NCI-H1092 (cell line): ENCODE measurements at regions not wholly inside any gene's neighbourhood (a gene's known extent, or its start where the extent isn't known, plus 50 kb on each side); places are given as distances from the start of the nearest gene placed in this dataset.
"Not testable (repeated sequence)": the region's sequence is repeated elsewhere in the genome, so short reads cannot be mapped to it uniquely, and the experiment has no call there.

Experiments
- DNase-seq: peaks from one replicate; lab custom pipeline; 2025; lab: John Stamatoyannopoulos, UW

DNA sequence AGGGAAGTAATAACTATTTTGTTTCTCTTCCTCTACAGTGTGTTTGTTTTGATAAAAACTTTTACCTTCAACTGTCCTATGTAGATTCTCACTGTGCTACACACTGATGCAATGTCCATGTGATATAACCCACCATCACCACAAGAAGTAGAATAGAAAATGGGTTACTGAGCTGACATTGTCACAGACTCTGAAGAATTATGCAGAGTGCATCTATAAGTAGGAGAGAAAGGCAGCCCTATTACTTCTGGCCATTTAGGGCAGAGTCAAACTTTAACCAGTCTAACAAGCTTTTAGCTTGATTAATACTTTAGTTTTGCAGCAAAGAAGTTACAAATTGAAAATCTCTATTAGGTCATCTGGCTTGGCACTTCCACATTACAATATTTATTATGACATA, 354.0 kb upstream of the CDH8 start:
- DNase-seq = no peak

DNA sequence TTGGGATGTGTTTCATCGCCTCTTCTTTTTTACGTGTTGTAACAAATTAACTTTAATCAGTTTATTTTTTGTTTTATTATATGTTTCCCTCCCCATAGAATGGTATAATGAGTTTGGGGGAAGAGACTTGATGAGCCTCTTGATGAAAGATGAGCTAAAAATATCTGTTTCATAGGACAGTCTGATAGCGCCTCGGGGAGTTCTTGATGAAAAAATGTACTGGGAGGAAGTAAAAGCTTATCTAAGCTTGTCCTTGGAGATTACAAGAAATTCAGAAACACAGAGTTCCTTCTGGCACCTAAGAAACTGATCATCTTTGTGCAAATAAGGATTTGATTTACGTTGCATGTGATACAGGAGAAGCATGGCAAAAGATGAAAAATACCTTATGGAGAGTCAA, 350.2 kb upstream of the CDH8 start:
- no peak for DNase-seq

DNA sequence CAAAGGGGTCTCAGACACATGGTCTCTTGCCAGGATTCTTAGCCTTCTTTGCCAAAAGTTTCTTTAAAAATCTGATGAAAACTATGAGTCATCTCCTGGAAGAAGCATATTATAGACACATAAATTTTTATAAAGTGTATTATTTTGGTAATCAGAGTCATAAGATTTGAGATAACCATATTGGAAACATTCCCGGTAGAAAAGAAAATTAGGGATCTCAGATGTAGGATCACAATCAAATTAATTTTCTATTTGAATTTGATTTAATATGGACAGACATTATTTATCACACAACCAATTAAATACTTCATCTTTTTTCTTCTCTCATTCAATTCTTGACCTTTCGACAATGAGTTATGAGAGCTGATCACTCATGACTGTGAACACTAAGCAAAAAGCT, 347.7 kb upstream of the CDH8 start:
- no peak for DNase-seq

DNA sequence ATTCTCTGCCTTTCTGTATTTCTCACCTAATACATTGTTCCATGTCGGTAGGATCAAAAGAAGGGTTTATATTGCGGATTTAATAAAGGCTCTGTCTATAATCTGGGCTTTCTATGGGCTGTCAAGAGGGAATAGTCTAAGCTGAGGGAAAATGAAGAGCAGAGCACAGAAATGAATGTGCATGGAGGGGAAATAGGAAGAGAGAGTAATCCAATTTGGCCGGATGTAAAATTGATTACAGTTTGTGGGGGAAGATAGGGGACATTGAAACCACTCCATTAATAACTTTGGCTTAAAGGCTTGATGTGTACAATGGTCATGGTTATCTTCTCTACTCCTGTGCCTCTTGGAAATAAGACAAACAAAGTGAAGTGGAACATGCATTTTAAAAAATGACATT, 334.2 kb upstream of the CDH8 start:
- DNase-seq = no peak

DNA sequence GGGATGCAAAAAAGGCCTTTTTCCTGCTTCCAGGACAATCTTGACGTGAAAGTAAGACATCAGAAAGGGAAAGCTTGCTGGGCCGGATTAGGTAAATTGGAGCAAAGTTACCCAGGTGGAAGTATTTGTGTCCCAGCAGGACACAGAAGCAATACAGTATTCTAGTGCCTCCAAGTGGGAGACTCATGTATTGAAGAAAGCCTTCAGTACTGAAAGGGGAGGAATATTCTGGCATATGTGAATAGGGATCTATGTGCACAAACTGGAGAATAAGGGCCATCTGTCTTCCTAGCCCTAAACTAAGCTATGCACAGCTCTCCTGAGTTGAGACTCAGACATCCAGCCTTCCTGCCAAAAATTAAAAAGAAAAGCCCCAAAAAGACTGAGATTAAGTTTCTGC, 327.3 kb upstream of the CDH8 start:
- DNase-seq = no peak

DNA sequence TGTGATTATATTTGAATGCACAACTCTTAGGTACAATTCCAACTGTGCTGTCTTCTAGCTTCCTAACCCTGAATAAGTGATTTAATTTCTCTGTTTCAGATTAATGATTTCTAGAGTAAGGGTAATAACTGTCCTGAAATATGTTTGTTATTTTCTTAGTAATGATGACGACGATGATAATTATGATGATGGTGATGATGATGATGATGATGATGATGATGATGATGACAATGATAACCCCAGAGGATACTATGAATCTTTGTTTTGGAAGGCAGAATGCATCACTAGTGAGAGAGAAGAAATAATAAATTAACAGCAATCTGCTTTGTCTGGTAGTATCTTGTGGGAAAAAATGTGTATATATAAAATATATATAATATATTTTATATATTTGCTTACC, 317.1 kb upstream of the CDH8 start:
- DNase-seq = no peak

DNA sequence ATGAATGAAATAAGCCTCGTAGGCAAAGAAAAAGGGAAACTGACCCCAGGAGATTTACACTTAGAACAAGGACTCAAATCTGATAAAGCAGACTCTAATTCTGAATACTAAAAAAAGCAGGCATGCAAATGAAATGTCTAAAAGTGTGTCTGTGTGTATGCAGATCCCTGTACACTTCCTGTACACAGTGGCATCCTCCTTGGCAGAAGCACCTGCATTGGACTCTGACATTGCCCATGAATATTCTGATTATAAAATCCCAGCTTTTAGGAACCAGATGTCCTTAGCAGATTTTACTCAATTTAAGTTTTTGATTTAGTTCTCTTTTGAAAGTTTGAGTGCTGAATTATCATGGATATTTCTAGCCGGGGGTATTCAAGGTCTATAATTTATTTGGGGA, 306.0 kb upstream of the CDH8 start:
- DNase-seq = no peak

DNA sequence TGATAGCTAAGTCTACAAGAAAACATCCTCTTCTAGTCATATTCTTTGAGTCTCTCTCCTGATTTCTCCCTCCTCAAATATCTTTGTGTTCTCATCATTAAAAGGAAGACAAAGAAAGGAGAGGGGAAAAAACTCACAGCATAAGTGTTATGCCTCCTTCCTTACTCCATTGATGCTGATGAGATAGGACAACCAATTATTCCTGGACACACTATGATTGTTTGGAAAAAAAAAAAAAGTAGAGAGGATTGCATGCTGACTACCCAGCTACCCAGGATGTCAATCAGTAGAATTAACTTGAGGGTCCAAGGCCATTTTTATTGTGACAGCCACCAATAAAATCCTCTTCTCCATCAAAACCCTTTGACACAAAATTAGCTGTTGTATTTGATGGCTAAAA, 299.1 kb upstream of the CDH8 start:
- no peak for DNase-seq

DNA sequence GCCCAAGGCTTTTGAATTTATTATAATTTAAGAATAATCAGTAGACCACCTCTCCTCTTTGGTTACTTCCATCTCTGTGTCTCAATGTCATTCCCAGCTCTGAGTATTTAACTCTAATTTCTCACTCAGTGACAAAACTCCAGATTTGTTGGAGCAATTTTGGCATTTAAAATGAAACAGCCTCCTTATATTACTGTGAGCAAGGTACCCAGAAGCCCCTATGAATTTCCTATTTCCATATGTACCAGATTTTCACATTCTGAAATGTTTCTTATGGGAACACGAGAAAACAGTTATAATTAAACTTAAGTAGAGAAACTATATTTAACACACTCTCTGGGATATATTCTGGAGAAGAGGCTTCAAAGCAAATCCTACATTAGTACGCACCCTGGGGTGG, 285.4 kb upstream of the CDH8 start:
- DNase-seq = no peak

DNA sequence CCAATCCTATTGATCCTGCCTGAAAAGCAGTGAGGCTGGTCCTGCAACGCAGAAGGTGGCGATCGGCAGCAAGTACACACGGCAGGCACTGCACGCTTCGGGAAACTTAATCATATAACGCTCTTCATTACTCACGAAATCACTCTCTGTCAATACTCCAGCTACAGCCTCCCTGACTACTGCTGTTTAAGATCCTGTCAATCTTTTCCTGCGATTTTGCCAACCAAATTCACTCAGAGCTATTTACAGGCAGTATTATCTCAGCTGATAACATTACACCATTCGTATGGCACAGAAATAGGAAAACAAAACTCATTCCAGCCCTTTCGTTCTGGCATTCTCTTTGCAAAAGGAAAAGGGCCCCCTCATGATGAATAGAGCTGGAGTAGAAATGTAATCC, 262.4 kb upstream of the CDH8 start:
- no peak for DNase-seq

DNA sequence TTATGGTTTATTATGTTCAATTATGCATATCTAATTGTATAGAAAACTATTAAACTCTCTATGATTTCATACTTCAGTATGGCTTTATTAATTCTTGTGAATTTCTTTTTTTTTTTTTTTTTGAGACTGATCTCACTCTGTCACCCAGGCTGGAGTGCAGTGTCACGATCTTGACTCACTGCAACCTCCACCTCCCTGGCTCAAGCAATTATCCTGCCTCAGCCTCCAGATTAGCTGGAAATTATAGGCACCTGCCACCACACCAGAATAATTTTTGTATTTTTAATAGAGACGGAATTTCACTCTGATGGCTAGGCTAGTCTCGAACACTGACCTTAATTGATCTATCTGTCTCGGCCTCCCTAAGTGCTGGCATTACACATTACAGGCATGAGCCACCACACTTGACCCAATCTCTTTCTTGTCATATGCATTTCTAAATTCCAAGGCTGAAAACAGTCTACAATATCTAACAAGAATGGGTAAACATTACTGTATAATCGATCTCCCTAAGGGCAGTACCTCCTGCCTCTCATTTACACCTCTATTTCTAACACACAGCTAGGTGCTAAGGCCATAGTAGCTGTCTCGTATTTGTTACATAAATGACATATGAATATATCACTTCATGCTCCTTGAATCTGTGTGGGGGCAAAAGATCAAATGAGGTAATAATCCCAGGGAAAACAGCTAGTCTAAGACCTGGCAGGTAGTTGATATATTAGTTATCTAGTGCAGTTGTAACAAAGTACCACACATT, 258.2 kb upstream of the CDH8 start:
- no peak for DNase-seq

DNA sequence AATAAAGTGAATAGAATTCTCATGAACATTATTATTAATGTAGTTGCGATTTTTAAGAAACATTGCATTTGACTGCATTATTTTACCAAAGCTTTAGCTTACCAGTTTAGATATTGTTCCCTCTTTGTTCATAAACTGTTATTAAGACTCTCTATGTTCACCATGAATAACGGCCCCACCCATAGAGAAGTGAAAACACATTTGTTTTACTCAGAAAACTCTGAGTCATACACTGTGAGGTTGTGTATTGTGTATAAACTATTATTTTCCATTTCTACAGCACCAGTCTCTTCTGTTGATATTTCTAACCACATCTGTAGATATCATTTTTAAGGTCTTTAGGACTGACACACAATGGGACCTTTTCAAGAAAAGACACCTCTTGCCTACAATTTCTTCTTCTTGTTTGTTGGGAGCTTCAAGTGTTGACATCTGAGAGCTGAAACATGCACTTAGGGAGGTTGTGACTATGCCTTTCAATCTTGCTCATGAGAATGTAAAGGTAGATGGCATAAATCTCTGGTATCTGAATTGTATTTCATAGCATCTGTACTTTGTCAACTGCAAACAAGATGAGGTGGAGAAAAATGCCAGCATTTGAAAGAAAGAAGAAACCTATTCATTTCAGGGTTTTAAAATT, 252.9 kb upstream of the CDH8 start:
- no peak for DNase-seq

DNA sequence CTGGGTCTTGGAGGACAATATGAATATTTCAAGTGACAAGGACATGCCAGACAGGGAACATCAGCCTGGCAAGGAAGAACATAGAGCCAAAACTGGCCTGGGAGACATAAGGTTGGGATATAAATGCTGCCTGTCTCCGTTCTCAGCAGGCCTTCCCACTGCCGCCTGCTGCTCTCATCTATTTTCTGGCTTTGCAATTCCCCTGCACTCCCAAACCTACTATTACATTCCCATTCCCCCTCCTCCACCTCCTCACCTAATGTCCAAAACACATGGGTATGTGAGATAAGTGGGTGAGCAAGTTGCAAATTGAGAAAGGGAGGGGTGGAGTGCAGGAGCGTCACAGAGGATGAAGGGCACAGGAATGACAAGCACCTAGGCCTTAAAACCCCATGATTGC, 244.3 kb upstream of the CDH8 start:
- DNase-seq = no peak

DNA sequence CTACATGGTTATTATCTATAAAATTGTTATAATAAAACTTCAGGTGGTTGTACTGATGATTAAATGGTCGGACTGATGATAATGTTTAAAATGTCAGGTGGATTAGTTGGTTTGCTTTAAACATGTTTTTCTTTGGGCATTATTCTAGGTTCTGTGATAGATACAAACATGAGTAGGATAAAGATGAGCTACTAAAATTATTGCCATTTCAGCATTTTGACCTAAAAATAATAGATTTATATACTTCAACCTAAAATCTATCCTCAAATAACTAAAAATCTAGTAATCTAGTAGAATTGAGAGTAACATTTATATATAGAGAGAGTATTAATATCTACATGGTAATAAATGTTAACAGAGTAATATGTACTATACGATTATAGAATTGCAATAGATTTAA, 241.7 kb upstream of the CDH8 start:
- DNase-seq = no peak

DNA sequence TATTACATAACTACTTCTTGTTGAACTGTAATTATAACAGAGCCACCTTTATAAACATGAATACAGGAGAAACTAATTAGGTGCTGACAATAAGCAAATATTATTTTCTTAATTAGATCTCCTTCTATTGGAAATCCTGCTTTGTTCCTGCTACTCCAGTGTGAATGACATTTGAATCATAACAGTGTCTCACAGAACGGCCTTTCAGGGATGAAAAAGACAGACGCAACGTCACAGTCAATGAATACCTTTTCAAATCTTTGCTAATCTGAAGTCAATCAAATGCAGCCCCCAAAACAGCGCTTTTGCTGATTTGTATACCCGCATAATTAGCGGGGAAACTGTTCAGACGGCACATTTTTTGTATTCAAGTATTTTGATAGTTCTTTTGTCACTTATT, 240.4 kb upstream of the CDH8 start:
- no peak for DNase-seq

DNA sequence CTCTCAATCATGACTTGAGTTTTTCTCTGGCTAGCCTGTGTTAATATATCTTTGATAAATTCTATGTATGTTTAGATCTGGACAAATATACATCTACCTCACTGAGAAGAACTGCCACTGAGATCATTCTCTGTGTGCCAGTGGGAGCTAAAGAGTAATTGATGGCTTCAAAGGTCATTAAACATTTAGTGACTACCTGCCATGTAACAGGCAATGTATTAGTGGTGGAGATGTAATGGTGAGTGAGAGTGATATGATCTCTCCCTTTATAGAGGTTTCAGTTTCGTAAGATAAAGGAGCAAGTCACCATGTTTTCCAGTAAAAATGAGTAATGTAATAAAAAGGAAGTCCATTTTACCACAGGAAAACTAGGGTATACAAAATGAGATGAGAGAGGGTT, 235.8 kb upstream of the CDH8 start:
- no peak for DNase-seq

DNA sequence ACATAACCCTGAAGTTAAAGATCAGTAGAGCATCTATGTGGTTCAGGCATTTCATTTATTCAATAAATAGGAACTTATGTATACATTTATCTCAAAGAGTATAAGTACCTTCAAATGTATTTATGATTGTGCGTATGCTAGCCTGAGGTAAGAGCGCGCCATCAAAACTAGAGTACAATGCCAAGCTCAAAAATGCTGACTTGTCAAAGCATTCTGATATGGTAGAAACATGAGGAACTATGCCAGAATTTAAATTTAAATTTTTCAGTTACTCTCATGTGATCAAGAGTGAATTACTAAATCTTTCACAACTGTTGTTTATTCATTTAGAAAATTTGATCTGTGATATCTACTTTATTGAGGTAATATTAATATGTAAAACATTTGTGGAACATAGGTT, 225.5 kb upstream of the CDH8 start:
- no peak for DNase-seq

DNA sequence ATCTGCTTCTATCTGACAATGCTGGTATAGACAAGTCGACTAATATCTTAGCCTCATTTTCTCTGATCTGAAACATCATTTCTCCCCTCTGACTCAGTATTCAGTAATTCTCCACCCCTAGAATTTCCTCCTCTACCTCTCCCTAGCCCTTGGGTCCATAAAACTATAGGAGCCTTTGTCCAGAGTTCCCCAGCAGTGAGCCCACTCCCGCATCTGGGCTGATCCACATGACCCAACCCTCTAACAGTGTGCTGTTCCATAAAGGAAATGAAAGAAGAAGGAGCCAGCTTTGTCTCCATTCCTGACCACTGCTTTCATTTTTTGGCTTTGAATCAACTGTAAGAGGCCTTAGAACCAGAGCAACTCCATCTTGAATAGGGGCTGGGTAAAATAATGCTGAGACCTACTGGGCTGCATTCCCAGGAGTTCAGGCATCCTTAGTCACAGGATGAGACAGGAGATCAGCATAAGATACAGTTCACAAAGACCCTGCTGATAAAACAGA, 222.7 kb upstream of the CDH8 start:
- not testable (repeated sequence) for DNase-seq

DNA sequence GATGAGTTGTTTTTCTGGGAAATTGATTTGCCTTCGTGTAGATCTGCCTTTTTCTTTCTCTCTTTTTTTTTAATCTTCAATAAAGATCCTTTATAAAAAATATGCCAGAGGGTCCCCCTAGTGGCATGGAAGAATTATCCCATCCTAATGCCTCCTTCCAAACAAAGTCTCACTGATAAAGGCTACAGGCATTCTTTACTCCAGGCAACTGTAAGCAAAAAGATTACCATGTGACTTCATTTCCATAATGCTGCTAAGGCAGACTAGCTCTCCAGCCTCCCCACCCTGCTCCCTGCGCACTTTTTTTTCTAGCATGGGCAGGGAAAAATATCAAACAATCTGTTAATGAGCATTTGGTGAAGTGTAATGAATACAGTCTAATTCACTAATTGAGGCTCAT, 220.2 kb upstream of the CDH8 start:
- no peak for DNase-seq

DNA sequence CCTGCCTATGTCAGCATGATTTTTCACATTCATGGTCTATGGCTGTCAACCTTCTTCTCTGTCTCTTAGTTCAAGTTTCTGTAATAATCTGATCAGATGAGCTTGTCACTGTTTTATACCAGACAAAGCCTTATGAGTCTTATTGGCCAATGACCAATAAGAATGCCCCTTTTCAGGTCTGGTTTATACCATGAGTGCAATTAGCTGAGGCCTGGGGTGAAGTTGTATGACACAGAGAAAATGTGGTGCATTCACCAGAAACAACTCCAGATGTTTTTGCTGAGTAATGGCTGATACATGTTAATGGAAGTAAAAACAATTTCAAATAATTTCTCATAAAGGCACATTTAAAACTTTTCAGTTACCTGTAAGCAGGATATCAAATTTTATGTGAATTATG, 218.6 kb upstream of the CDH8 start:
- no peak for DNase-seq

DNA sequence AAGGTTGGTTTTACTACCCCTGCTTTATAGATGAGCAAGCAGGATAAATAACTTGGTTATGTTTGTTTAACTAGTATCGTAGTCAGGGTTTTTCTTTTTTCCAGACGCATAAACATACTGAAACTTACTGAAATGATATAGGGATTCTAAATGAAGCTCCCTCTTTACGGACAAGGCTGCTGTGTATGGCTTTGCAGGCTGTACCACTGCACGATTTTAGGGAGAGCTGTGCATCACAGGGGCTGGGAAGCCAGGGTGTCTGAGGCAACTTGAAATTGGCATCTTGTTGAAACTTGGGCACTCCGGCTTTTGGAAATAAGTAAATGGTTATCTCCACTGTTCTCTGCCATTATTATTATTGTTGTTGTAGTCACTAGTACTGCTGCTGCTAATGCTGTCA, 218.1 kb upstream of the CDH8 start:
- DNase-seq = no peak

DNA sequence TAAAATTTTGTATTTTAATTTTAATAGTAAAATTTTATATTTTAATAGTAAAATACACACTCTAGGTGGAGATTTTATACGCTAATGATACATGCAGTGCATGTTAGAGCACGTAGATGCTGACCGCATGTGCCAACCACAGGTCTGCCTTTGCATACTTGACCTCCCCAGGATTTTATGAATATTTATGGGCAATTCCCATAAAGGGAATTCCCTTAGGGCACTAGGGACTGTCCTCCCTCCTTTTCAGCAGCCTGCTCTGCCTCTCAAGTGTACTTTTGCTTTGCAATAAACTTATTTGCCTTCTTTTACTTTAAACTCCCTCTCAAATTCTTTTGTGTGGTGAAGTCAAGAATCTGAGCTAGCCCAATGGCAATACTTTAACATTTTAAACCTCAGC, 217.7 kb upstream of the CDH8 start:
- DNase-seq = no peak

DNA sequence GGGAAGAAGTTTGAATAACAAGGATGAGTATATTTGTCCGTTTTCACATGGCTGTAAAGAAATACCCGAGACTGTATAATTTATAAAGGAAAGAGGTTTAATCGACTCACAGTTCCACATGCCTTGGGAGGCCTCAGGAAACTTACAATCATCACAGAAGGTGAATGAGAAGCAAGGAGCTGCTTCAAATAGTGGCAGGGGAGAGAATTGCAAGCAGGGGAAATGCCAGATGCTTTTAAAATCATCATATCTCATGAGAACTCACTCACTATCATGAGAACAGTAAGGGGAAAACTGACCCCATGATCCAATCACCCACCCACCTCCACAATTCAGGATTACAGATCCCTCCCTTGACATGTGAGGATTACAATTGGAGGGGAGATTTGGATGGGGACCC, 212.8 kb upstream of the CDH8 start:
- no peak for DNase-seq

DNA sequence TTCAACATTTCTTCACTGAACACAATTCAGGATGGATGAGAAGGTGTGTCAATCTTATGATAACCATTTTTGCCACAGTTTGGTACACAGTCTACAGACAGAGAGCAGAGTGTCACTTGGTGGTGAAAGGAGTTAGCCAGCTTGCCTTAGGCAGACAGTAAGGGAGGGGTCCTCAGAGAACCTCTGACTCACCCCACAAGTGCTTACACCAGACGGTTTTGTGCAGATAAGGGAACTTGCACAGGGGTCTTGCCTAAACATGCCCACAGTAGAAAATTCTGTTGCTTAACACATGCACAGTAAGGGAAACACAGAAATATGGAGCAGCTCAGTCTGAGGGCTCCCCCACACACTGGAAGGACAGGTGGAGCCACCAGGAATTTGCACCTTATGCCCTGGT, 204.5 kb upstream of the CDH8 start:
- DNase-seq = no peak
